Suprapubic skin (tissue), 4 donors: ENCODE measurements at regions not wholly inside any gene's neighbourhood (a gene's known extent, or its start where the extent isn't known, plus 50 kb on each side); places are given as distances from the start of the nearest gene placed in this dataset.

Experiments
- CTCF ChIP-seq, 2 donors: fragments of 200-600 bp in 1 of 2; fragments of 450-650 bp in 1 of 2; sonication (generic) in 1 of 2; IDR thresholded peaks; one replicate each; pipeline ENCODE4 v1.5.1; 2016 to 2019; ENCODE audit warnings: antibody characterized with exemption in 2 of 2, mild to moderate bottlenecking in 1 of 2, moderate library complexity in 1 of 2
- POLR2A ChIP-seq, 2 donors: fragments of 450-650 bp; IDR thresholded peaks; one replicate each; pipeline ENCODE4 v1.6.1; 2017; ENCODE audit warnings: antibody characterized with exemption in 2 of 2, mild to moderate bottlenecking in 2 of 2, moderate library complexity in 2 of 2
- POLR2AphosphoS5 ChIP-seq, 3 donors: sonication (generic); formaldehyde crosslinking; IDR thresholded peaks; one replicate each; pipeline ENCODE4 v1.6.1; 2017; ENCODE audit warnings: antibody characterized with exemption in 3 of 3

GRCh38 chr11:11036185-11036847 is 178.5 kb upstream of the ZBED5 start:
- no peak for TF ChIP-seq CTCF (IDR thresholded peaks at IDR 0.05)
- TF ChIP-seq POLR2A (IDR thresholded peaks at IDR 0.05), result no peak
- TF ChIP-seq POLR2AphosphoS5 (IDR thresholded peaks at IDR 0.05), result no peak
